K562 (cell line): ENCODE measurements at regions not wholly inside any gene's neighbourhood (a gene's known extent, or its start where the extent isn't known, plus 50 kb on each side); places are given as distances from the start of the nearest gene placed in this dataset.

Source experiments
- ATAC-seq: fragments of 200-7000 bp; cut with Tn5 transposase; 3 replicates; pipeline ENCODE4 v1.9.1; 2020; ENCODE audit warnings: moderate library complexity
- BruUV-seq: library from RNA; stranded (reverse); fragments of 400-500 nt; replicated peaks from 2 replicates; lab custom pipeline; 2021; lab: Mats Ljungman, UMichigan
- CTCF ChIA-PET: fragments of 300-600 bp; formaldehyde crosslinking; extraction: SDS; loops from one replicate; lab custom pipeline; 2021; ENCODE audit warnings: low intra/inter-chr PET ratio; lab: Yijun Ruan, JAX
- POLR2A ChIA-PET: fragments of 300-600, 350-650 bp; sonication (Branson Sonifier 250); formaldehyde crosslinking; extraction: SDS; loops from one replicate; lab custom pipeline; 2021; ENCODE audit warnings: antibody characterized with exemption, inconsistent platforms; lab: Yijun Ruan, JAX
- DNase-seq, 4 experiments: peaks; one replicate each; pipeline versions ENCODE4 v3.0.0 to v3.0.0-alpha.2; 2011 to 2018; ENCODE audit warnings: low spot score in 3 of 4, mixed read lengths in 3 of 4; ENCODE audit errors: extremely low read depth in 1 of 4
- FAIRE-seq: peaks from 2 replicates; lab custom pipeline; 2011; peaks lifted over from hg19 to GRCh38; lab: Jason Lieb, UNC
- H2AFZ ChIP-seq: 2 replicates; pipeline ENCODE4 v1.6.0; 2011; ENCODE audit warnings: low read depth, low read length, control low read depth, inconsistent platforms
- H3K27ac ChIP-seq: fragments of 200-600 bp; 3 replicates; pipeline ENCODE4 v1.8.0; 2011; ENCODE audit warnings: low read depth, mild to moderate bottlenecking, control low read depth, inconsistent platforms, low read length, moderate library complexity, mixed read lengths; ENCODE audit errors: extremely low read depth
- H3K27me3 ChIP-seq, 2 experiments: fragments of 300-600 bp in 1 of 2; 2 replicates in 1 of 2; 3 replicates in 1 of 2; pipeline versions ENCODE4 v1.6.0 to v1.8.0; 2011; ENCODE audit warnings: inconsistent platforms in 2 of 2, low read length in 2 of 2, mild to moderate bottlenecking in 1 of 2, mixed read lengths in 1 of 2, moderate library complexity in 1 of 2; ENCODE audit not compliant: control insufficient read depth in 2 of 2, insufficient read depth in 2 of 2
- H3K36me3 ChIP-seq: fragments of 300-600 bp; 3 replicates; pipeline ENCODE4 v1.8.0; 2011; ENCODE audit warnings: mild to moderate bottlenecking, low read length, inconsistent platforms; ENCODE audit not compliant: control insufficient read depth, insufficient read depth
- H3K4me1 ChIP-seq, 2 experiments: fragments of 200-600 bp in 1 of 2; replicated peaks in 1 of 2; 2 replicates in 1 of 2; 3 replicates in 1 of 2; pipeline versions ENCODE4 v1.5.1 to v1.8.0; 2011; ENCODE audit warnings: inconsistent platforms in 2 of 2, low read length in 2 of 2, mild to moderate bottlenecking in 1 of 2, mixed read lengths in 1 of 2, moderate library complexity in 1 of 2; ENCODE audit not compliant: control insufficient read depth in 2 of 2, insufficient read depth in 2 of 2
- H3K4me2 ChIP-seq: 2 replicates; pipeline ENCODE4 v1.6.1; 2011; ENCODE audit warnings: low read length, control low read depth, inconsistent platforms, mixed read lengths; ENCODE audit not compliant: insufficient read depth
- H3K4me3 ChIP-seq: fragments of 200-600 bp; sonication (generic), shearing (Covaris generic); 2 replicates; pipeline ENCODE4 v1.5.1; 2016; ENCODE audit warnings: control low read depth, inconsistent platforms
- H3K79me2 ChIP-seq: fragments of 200-600 bp; 3 replicates; pipeline ENCODE4 v1.8.0; 2011; ENCODE audit warnings: low read length, inconsistent platforms; ENCODE audit not compliant: control insufficient read depth, insufficient read depth
- H3K9ac ChIP-seq, 2 experiments: 2 replicates each; pipeline versions ENCODE4 v1.6.0 to v1.6.1; 2011; ENCODE audit warnings: low read depth in 2 of 2, low read length in 2 of 2, control low read depth in 1 of 2, inconsistent platforms in 1 of 2, mild to moderate bottlenecking in 1 of 2, mixed read lengths in 1 of 2; ENCODE audit not compliant: insufficient read depth in 1 of 2
- H3K9me1 ChIP-seq: one replicate; pipeline ENCODE4 v1.6.0; 2011; ENCODE audit warnings: inconsistent platforms, mild to moderate bottlenecking, low read length, moderate library complexity; ENCODE audit not compliant: control insufficient read depth, insufficient read depth
- H3K9me3 ChIP-seq: replicated peaks from 2 replicates; pipeline ENCODE4 v1.5.1; 2011; ENCODE audit warnings: low read depth, low read length, inconsistent platforms; ENCODE audit not compliant: control insufficient read depth, insufficient read depth
- H4K20me1 ChIP-seq: replicated peaks from 2 replicates; pipeline ENCODE4 v1.6.1; 2011; ENCODE audit warnings: low read length, inconsistent platforms, mixed read lengths; ENCODE audit not compliant: control insufficient read depth, insufficient read depth
- FIP1L1 ChIP-seq: fragments of 200-400 bp; formaldehyde crosslinking; IDR thresholded peaks from 2 replicates; pipeline ENCODE4 v1.6.1; 2018; ENCODE audit warnings: mild to moderate bottlenecking, low read depth, low read length; ENCODE audit not compliant: poor library complexity, severe bottlenecking
- POLR2H ChIP-seq: IDR thresholded peaks from 2 replicates; pipeline ENCODE4 v1.6.1; 2016; ENCODE audit warnings: missing genetic modification characterization, low read depth, mild to moderate bottlenecking, control low read depth, missing compliant biosample characterization, moderate library complexity
- SAFB2 ChIP-seq: fragments of 200-400 bp; formaldehyde crosslinking; IDR thresholded peaks from 2 replicates; pipeline ENCODE4 v1.6.1; 2018; ENCODE audit warnings: borderline replicate concordance, low read length, low read depth, moderate library complexity; ENCODE audit not compliant: severe bottlenecking
- SETDB1 ChIP-seq: IDR thresholded peaks from one replicate; pipeline ENCODE4 v1.6.1; 2012; ENCODE audit warnings: low read length, control low read depth, inconsistent platforms
- SREBF2 ChIP-seq: sonication (generic); formaldehyde crosslinking; IDR thresholded peaks from 2 replicates; pipeline ENCODE4 v1.4.0; 2020; ENCODE audit warnings: mild to moderate bottlenecking, missing genetic modification reagents
- ZNF146 ChIP-seq: IDR thresholded peaks from one replicate; pipeline ENCODE4 v1.6.1; 2018; ENCODE audit warnings: missing compliant biosample characterization; ENCODE audit not compliant: unreplicated experiment
- ZNF695 ChIP-seq: fragments of 450-650 bp; formaldehyde crosslinking; IDR thresholded peaks from 2 replicates; pipeline ENCODE4 v1.4.0; 2020; ENCODE audit warnings: mild to moderate bottlenecking, moderate library complexity
- WGBS: fragments of 100-300 bp; shearing (Covaris generic); methylation state at CpG from one replicate; pipeline ENCODE4 v1.1.6; 2016; ENCODE audit warnings: low coverage, mixed read lengths; ENCODE audit not compliant: insufficient coverage; ENCODE audit errors: missing lambda C conversion rate; 5-methylcytosine and 5-hydroxymethylcytosine counted together
- in situ Hi-C: fragments of 300-500 bp; cut with MboI; formaldehyde crosslinking; loops from 4 replicates; pipeline ENCODE4 v1.15.0; 2018; ENCODE audit warnings: inconsistent platforms, mixed read lengths
- intact Hi-C: fragments of 100-400 bp; cut with micrococcal nuclease; formaldehyde crosslinking; loops from 2 replicates; pipeline ENCODE4 v1.14.2; 2022
- TF ChIP-seq, protein P1 (sequence below): fragments of 450-650 bp; conservative IDR thresholded peaks from 2 replicates; pipeline ENCODE4 v1.6.1; 2016; ENCODE audit warnings: missing genetic modification characterization, low read depth, mild to moderate bottlenecking, missing compliant biosample characterization, moderate library complexity
- TF ChIP-seq, protein P2 (sequence below): sonication (generic); formaldehyde crosslinking; IDR thresholded peaks from 2 replicates; pipeline ENCODE4 v1.8.0; 2022; ENCODE audit warnings: mild to moderate bottlenecking, missing genetic modification reagents
- TF ChIP-seq, protein P3 (sequence below): sonication (generic); formaldehyde crosslinking; IDR thresholded peaks from 2 replicates; pipeline ENCODE4 v1.8.1; 2023; ENCODE audit warnings: mild to moderate bottlenecking, missing genetic modification reagents

DNA sequence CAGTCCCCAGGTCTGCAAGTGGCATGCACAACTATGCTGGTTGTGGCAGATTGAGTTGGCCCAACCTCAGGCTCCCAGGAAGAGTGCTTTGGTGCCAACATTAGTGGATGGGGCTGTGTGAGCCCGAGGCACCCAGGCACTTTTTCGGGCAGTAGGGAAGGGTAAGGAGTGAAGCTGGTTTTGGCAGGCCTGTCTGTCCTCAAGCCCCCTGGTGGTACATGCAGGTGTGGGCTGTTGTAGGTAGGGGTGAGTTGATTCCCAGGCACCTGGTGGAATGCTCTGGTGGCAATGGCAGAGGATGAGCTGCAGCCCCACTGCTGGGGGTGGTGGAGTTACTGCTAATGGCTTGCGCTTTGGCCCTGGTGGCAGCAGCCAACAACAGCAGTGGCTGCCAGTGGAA is 723.7 kb upstream of the SLITRK1 start:
- TF ChIP-seq SETDB1 (no peak), SREBF2 (CRISPR knock-in tag) (no peak), POLR2H (tag) (no peak), FIP1L1 (no peak), ZNF146 (CRISPR knock-in tag) (no peak), SAFB2 (no peak), ZNF695 (CRISPR knock-in tag) (no peak)
- TF ChIP-seq, protein P1, sequence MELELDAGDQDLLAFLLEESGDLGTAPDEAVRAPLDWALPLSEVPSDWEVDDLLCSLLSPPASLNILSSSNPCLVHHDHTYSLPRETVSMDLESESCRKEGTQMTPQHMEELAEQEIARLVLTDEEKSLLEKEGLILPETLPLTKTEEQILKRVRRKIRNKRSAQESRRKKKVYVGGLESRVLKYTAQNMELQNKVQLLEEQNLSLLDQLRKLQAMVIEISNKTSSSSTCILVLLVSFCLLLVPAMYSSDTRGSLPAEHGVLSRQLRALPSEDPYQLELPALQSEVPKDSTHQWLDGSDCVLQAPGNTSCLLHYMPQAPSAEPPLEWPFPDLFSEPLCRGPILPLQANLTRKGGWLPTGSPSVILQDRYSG (tag): no peak
- TF ChIP-seq, protein P2, sequence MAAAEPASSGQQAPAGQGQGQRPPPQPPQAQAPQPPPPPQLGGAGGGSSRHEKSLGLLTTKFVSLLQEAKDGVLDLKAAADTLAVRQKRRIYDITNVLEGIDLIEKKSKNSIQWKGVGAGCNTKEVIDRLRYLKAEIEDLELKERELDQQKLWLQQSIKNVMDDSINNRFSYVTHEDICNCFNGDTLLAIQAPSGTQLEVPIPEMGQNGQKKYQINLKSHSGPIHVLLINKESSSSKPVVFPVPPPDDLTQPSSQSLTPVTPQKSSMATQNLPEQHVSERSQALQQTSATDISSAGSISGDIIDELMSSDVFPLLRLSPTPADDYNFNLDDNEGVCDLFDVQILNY (CRISPR knock-in tag): no peak
- TF ChIP-seq, protein P3, sequence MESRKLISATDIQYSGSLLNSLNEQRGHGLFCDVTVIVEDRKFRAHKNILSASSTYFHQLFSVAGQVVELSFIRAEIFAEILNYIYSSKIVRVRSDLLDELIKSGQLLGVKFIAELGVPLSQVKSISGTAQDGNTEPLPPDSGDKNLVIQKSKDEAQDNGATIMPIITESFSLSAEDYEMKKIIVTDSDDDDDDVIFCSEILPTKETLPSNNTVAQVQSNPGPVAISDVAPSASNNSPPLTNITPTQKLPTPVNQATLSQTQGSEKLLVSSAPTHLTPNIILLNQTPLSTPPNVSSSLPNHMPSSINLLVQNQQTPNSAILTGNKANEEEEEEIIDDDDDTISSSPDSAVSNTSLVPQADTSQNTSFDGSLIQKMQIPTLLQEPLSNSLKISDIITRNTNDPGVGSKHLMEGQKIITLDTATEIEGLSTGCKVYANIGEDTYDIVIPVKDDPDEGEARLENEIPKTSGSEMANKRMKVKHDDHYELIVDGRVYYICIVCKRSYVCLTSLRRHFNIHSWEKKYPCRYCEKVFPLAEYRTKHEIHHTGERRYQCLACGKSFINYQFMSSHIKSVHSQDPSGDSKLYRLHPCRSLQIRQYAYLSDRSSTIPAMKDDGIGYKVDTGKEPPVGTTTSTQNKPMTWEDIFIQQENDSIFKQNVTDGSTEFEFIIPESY (CRISPR knock-in tag): no peak
- TF ChIP-seq, all 486 proteins: peak for 0
- H3K4me2 ChIP-seq: no peak overlapping the region
- H3K36me3 ChIP-seq: no peaks in the 10 kb centered on the region
- no peak for DNase-seq
- ATAC-seq: no peak
- H3K27ac ChIP-seq: no peak overlapping the region
- no peaks in the 10 kb centered on the region for H3K4me1 ChIP-seq
- no TSS peak for BruUV-seq
- H4K20me1 ChIP-seq: no peaks in the 10 kb centered on the region
- ChIA-PET CTCF (interaction anchor here (0.6 kb wide), 1 partner anchor 16 kb away, joined by 4 read pairs; no protein-coding TSS in a partner anchor), POLR2A (no interaction called here)
- in situ Hi-C loops (no loop called here), intact Hi-C loops (no loop called here)
- H3K9me1 ChIP-seq: no peaks in the 10 kb centered on the region
- H3K79me2 ChIP-seq: no peaks in the 10 kb centered on the region
- WGBS: 8% methylated on average over 2 of the region's 3 CpGs
- H3K9ac ChIP-seq: no peak overlapping the region
- no peak overlapping the region for H2AFZ ChIP-seq
- FAIRE-seq: no peak
- H3K4me3 ChIP-seq: no peak overlapping the region
- H3K9me3 ChIP-seq: no peaks in the 10 kb centered on the region; the same call in 1 of the 2 replicates
- H3K27me3 ChIP-seq: no peaks in the 10 kb centered on the region
